Skin epidermis (tissue), 12 donors: ENCODE measurements at regions not wholly inside any gene's neighbourhood (a gene's known extent, or its start where the extent isn't known, plus 50 kb on each side); places are given as distances from the start of the nearest gene placed in this dataset.

Experiments used
- H3K27ac ChIP-seq, 21 experiments: fragments of 200-600 bp; sonication (generic) in 11 of 21; one replicate each; pipeline ENCODE4 v1.5.0; 2020; ENCODE audit warnings: mild to moderate bottlenecking in 3 of 21, inconsistent platforms in 2 of 21, moderate library complexity in 2 of 21
- H3K4me3 ChIP-seq, 7 experiments: fragments of 200-600 bp; sonication (generic) in 2 of 7; one replicate each; pipeline ENCODE4 v1.5.0; 2020; ENCODE audit warnings: inconsistent platforms in 2 of 7, mild to moderate bottlenecking in 2 of 7, moderate library complexity in 1 of 7

- H3K27ac ChIP-seq, result no peak overlapping the region
- no peak overlapping the region for H3K4me3 ChIP-seq
Measured at GRCh38 chr15:39078026-39078425, 502.9 kb upstream of the THBS1 start.

GRCh38 chr15:39079296-39079847 lies 501.5 kb upstream of the THBS1 start:
- Histone ChIP-seq H3K4me3 (no peak overlapping the region), H3K27ac (no peak overlapping the region)

- no peak overlapping the region for H3K27ac ChIP-seq
- no peak overlapping the region for H3K4me3 ChIP-seq
Measured at GRCh38 chr15:39083213-39083612, 497.7 kb upstream of the THBS1 start.

GRCh38 chr15:39084674-39085530 lies 496.0 kb upstream of the THBS1 start:
- H3K27ac ChIP-seq, result peak overlapping the region in 8 of 21 experiments; percentile 5 to 74 (median 31)

GRCh38 chr15:39086641-39087040 lies 494.2 kb upstream of the THBS1 start:
- Histone ChIP-seq H3K4me3 (no peak overlapping the region), H3K27ac (no peak overlapping the region)

More at GRCh38 chr15:39084674-39085530, 496.0 kb upstream of the THBS1 start:
- no peak overlapping the region for H3K4me3 ChIP-seq

GRCh38 chr15:39088156-39088555 lies 492.7 kb upstream of the THBS1 start:
- no peak overlapping the region for H3K4me3 ChIP-seq
- H3K27ac ChIP-seq, result no peak overlapping the region

- Histone ChIP-seq H3K4me3 (no peak overlapping the region), H3K27ac (no peak overlapping the region)
Measured at GRCh38 chr15:39092354-39092753, 488.5 kb upstream of the THBS1 start.

GRCh38 chr15:39092761-39093160 lies 488.1 kb upstream of the THBS1 start:
- no peak overlapping the region for H3K27ac ChIP-seq
- H3K4me3 ChIP-seq, result no peak overlapping the region

- Histone ChIP-seq H3K4me3 (no peak overlapping the region), H3K27ac (no peak overlapping the region)
Measured at GRCh38 chr15:39094116-39094515, 486.8 kb upstream of the THBS1 start.

- Histone ChIP-seq H3K4me3 (no peak overlapping the region), H3K27ac (peak overlapping the region in 2 of 21 experiments; percentile 31 to 42)
Measured at GRCh38 chr15:39095218-39095879, 485.5 kb upstream of the THBS1 start.

GRCh38 chr15:39096608-39097205 lies 484.2 kb upstream of the THBS1 start:
- no peak overlapping the region for H3K27ac ChIP-seq
- no peak overlapping the region for H3K4me3 ChIP-seq

GRCh38 chr15:39099524-39099923 lies 481.4 kb upstream of the THBS1 start:
- no peak overlapping the region for H3K4me3 ChIP-seq
- H3K27ac ChIP-seq, result no peak overlapping the region

- H3K27ac ChIP-seq, result no peak overlapping the region
- no peak overlapping the region for H3K4me3 ChIP-seq
Measured at GRCh38 chr15:39100106-39100660, 480.7 kb upstream of the THBS1 start.

- Histone ChIP-seq H3K27ac (no peak overlapping the region), H3K4me3 (no peak overlapping the region)
Measured at GRCh38 chr15:39102431-39102830, 478.4 kb upstream of the THBS1 start.

- Histone ChIP-seq H3K27ac (no peak overlapping the region), H3K4me3 (no peak overlapping the region)
Measured at GRCh38 chr15:39106950-39107349, 473.9 kb upstream of the THBS1 start.

GRCh38 chr15:39108021-39108420 lies 472.9 kb upstream of the THBS1 start:
- no peak overlapping the region for H3K4me3 ChIP-seq

GRCh38 chr15:39110336-39110735 lies 470.5 kb upstream of the THBS1 start:
- H3K27ac ChIP-seq, result no peak overlapping the region
- H3K4me3 ChIP-seq, result no peak overlapping the region

More at GRCh38 chr15:39108021-39108420, 472.9 kb upstream of the THBS1 start:
- no peak overlapping the region for H3K27ac ChIP-seq

- no peak overlapping the region for H3K4me3 ChIP-seq
- no peak overlapping the region for H3K27ac ChIP-seq
Measured at GRCh38 chr15:39110746-39111145, 470.1 kb upstream of the THBS1 start.

- Histone ChIP-seq H3K27ac (no peak overlapping the region), H3K4me3 (no peak overlapping the region)
Measured at GRCh38 chr15:39113741-39114140, 467.1 kb upstream of the THBS1 start.

- Histone ChIP-seq H3K4me3 (no peak overlapping the region), H3K27ac (no peak overlapping the region)
Measured at GRCh38 chr15:39114690-39115378, 466.0 kb upstream of the THBS1 start.
